ENCODE measurements at regions not wholly inside any gene's neighbourhood (a gene's known extent, or its start where the extent isn't known, plus 50 kb on each side); places are given as distances from the start of the nearest gene placed in this dataset.

GRCh38 chr14:101394374-101394773 lies 166.9 kb upstream of the DIO3 start:
- DNase-seq, result no peak

GRCh38 chr14:101395779-101396178 lies 165.5 kb upstream of the DIO3 start:
- DNase-seq, result no peak

- DNase-seq, result no peak
Observed at GRCh38 chr14:101397206-101397605, 164.1 kb upstream of the DIO3 start.

- no peak for DNase-seq
Observed at GRCh38 chr14:101398011-101398410, 163.3 kb upstream of the DIO3 start.

GRCh38 chr14:101399737-101400517 lies 161.4 kb upstream of the DIO3 start:
- no peak for DNase-seq

GRCh38 chr14:101400830-101401229 lies 160.5 kb upstream of the DIO3 start:
- DNase-seq, result no peak

GRCh38 chr14:101402936-101403660 lies 158.2 kb upstream of the DIO3 start:
- DNase-seq, result no peak

- DNase-seq, result no peak
Observed at GRCh38 chr14:101404426-101405170, 156.7 kb upstream of the DIO3 start.

- DNase-seq, result no peak
Observed at GRCh38 chr14:101405171-101405883, 156.0 kb upstream of the DIO3 start.

GRCh38 chr14:101406921-101407320 lies 154.4 kb upstream of the DIO3 start:
- no peak for DNase-seq

- no peak for DNase-seq
Observed at GRCh38 chr14:101407328-101407727, 154.0 kb upstream of the DIO3 start.

- DNase-seq, result no peak
Observed at GRCh38 chr14:101408077-101408831, 153.0 kb upstream of the DIO3 start.

- no peak for DNase-seq
Observed at GRCh38 chr14:101409006-101409543, 152.2 kb upstream of the DIO3 start.

GRCh38 chr14:101410126-101410525 lies 151.2 kb upstream of the DIO3 start:
- no peak for DNase-seq

- no peak for DNase-seq
Observed at GRCh38 chr14:101411151-101411550, 150.1 kb upstream of the DIO3 start.

GRCh38 chr14:101411779-101412178 lies 149.5 kb upstream of the DIO3 start:
- DNase-seq, result no peak

GRCh38 chr14:101412739-101413138 lies 148.6 kb upstream of the DIO3 start:
- DNase-seq, result no peak

GRCh38 chr14:101417434-101417833 lies 143.9 kb upstream of the DIO3 start:
- no peak for DNase-seq

GRCh38 chr14:101418601-101419000 lies 142.7 kb upstream of the DIO3 start:
- no peak for DNase-seq

GRCh38 chr14:101426466-101426865 lies 134.8 kb upstream of the DIO3 start:
- DNase-seq, result no peak

GRCh38 chr14:101428409-101428808 lies 132.9 kb upstream of the DIO3 start:
- DNase-seq, result no peak

GRCh38 chr14:101435546-101435945 lies 125.7 kb upstream of the DIO3 start:
- DNase-seq, result no peak

All from activated CD4-positive, alpha-beta T cell treated with anti-CD3 and anti-CD28 coated beads for 48 hours (primary cell).